CD4-positive, alpha-beta T cell (primary cell): ENCODE measurements at regions not wholly inside any gene's neighbourhood (a gene's known extent, or its start where the extent isn't known, plus 50 kb on each side); places are given as distances from the start of the nearest gene placed in this dataset.
A peak's percentile ranks its signal among the peaks of the same experiment; 100 is the strongest.

Source experiments
- ATAC-seq: fragments of 200-7000 bp; cut with Tn5 transposase; one replicate; pipeline ENCODE4 v1.10.0; 2022; ENCODE audit warnings: mild to moderate bottlenecking; ENCODE audit not compliant: poor library complexity
- CTCF ChIA-PET: fragments of 350-600 bp; sonication (Branson Sonifier 250); formaldehyde crosslinking; loops from one replicate; lab custom pipeline; 2021; ENCODE audit warnings: antibody characterized with exemption, inconsistent platforms; lab: Charles Lee
- POLR2A ChIA-PET: fragments of 350-600 bp; sonication (Branson Sonifier 250); formaldehyde crosslinking; loops from one replicate; lab custom pipeline; 2021; ENCODE audit warnings: antibody characterized with exemption, inconsistent platforms; lab: Charles Lee
- DNase-seq, 14 experiments: peaks; one replicate each; pipeline ENCODE4 v3.0.0-alpha.2; 2013 to 2020; ENCODE audit warnings: mixed read lengths in 2 of 14
- H3K27ac ChIP-seq, 2 donors: one replicate each; pipeline versions ENCODE4 v1.5.1 to v1.7.0; 2013; ENCODE audit warnings: low read length in 2 of 2, low read depth in 1 of 2, mild to moderate bottlenecking in 1 of 2
- H3K27me3 ChIP-seq, 2 experiments: 1 replicate in 1 of 2; 2 replicates in 1 of 2; pipeline versions ENCODE4 v1.6.1 to v1.7.0; 2013; ENCODE audit warnings: low read length in 2 of 2, control low read depth in 1 of 2, mild to moderate bottlenecking in 1 of 2, moderate library complexity in 1 of 2; ENCODE audit not compliant: insufficient read depth in 2 of 2, control insufficient read depth in 1 of 2
- H3K36me3 ChIP-seq: one replicate; pipeline ENCODE4 v1.6.1; 2013; ENCODE audit warnings: low read length, control low read depth; ENCODE audit not compliant: insufficient read depth
- H3K4me1 ChIP-seq: one replicate; pipeline ENCODE4 v1.6.1; 2013; ENCODE audit warnings: low read length, control low read depth; ENCODE audit not compliant: insufficient read depth
- H3K4me3 ChIP-seq: one replicate; pipeline ENCODE4 v1.5.1; 2013; ENCODE audit warnings: mild to moderate bottlenecking, low read length, moderate library complexity
- H3K9me3 ChIP-seq, 2 experiments: 1 replicate in 1 of 2; 2 replicates in 1 of 2; pipeline versions ENCODE4 v1.6.1 to v1.7.0; 2013; ENCODE audit warnings: low read length in 2 of 2, mild to moderate bottlenecking in 2 of 2, control low read depth in 1 of 2, moderate library complexity in 1 of 2; ENCODE audit not compliant: control insufficient read depth in 1 of 2, insufficient read depth in 1 of 2
- H3K27ac Mint-ChIP-seq: one replicate; pipeline ENCODE4 v1.8.0; 2020; ENCODE audit warnings: mixed read lengths
- H3K27me3 Mint-ChIP-seq: one replicate; pipeline ENCODE4 v1.8.0; 2021; ENCODE audit warnings: mixed read lengths
- H3K36me3 Mint-ChIP-seq: one replicate; pipeline ENCODE4 v1.8.0; 2021; ENCODE audit warnings: low read depth, mixed read lengths
- H3K4me1 Mint-ChIP-seq: one replicate; pipeline ENCODE4 v1.8.0; 2021; ENCODE audit warnings: low read depth, mixed read lengths
- H3K4me3 Mint-ChIP-seq: one replicate; pipeline ENCODE4 v1.8.0; 2020; ENCODE audit warnings: mild to moderate bottlenecking, mixed read lengths
- H3K9me3 Mint-ChIP-seq: one replicate; pipeline ENCODE4 v1.8.0; 2020; ENCODE audit warnings: mixed read lengths
- intact Hi-C, 2 experiments: fragments of 100-400 bp; cut with DNase I in 1 of 2; cut with micrococcal nuclease in 1 of 2; formaldehyde crosslinking; loops; one replicate each; pipeline versions ENCODE4 v1.15.1 to v1.9.0; 2023 to 2025; cut with DNase I, micrococcal nuclease
- TF ChIP-seq, protein P1 (sequence below): fragments of 200-600 bp; IDR thresholded peaks from one replicate; pipeline ENCODE4 v1.8.0; 2022; ENCODE audit warnings: antibody characterized with exemption, mild to moderate bottlenecking

DNA sequence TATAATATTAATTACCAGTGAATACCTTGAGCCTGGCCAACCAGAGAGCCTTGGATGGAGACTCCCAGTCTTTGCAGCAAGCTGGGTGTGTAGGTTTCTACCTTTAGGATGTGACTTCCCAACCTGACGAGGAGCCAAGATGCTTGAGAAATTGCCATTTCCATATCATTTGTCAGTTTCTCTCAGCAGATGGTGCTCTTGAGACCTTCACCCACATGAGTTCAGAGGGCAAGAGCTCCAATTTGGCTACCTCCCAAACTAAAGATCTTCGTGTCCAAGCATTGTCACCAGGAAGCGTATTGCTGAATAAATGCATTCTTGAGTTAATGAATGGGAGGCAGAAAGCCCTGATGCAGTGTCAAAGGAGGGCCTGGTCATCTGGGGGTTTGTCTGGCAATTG, 106.4 kb upstream of the TBX5 start:
- Mint-ChIP-seq H3K4me3 (no peak overlapping the region), H3K9me3 (no peaks in the 10 kb centered on the region), H3K27ac (no peak overlapping the region), H3K4me1 (no peaks in the 10 kb centered on the region), H3K27me3 (peaks cover 11% of the 10 kb centered on the region), H3K36me3 (no peaks in the 10 kb centered on the region)
- Histone ChIP-seq H3K27me3 (no peaks in the 10 kb centered on the region), H3K9me3 (no peaks in the 10 kb centered on the region), H3K36me3 (no peaks in the 10 kb centered on the region), H3K4me1 (no peaks in the 10 kb centered on the region), H3K4me3 (no peak overlapping the region), H3K27ac (no peak overlapping the region)
- ChIA-PET POLR2A (no interaction called here), CTCF (interaction anchor here (0.7 kb wide), 1 partner anchor 120 kb away, joined by 5 read pairs; no protein-coding TSS in a partner anchor)
- TF ChIP-seq, protein P1, sequence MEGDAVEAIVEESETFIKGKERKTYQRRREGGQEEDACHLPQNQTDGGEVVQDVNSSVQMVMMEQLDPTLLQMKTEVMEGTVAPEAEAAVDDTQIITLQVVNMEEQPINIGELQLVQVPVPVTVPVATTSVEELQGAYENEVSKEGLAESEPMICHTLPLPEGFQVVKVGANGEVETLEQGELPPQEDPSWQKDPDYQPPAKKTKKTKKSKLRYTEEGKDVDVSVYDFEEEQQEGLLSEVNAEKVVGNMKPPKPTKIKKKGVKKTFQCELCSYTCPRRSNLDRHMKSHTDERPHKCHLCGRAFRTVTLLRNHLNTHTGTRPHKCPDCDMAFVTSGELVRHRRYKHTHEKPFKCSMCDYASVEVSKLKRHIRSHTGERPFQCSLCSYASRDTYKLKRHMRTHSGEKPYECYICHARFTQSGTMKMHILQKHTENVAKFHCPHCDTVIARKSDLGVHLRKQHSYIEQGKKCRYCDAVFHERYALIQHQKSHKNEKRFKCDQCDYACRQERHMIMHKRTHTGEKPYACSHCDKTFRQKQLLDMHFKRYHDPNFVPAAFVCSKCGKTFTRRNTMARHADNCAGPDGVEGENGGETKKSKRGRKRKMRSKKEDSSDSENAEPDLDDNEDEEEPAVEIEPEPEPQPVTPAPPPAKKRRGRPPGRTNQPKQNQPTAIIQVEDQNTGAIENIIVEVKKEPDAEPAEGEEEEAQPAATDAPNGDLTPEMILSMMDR, result no peak
- no peak for DNase-seq
- no peak for ATAC-seq
- intact Hi-C loops, result no loop called here

DNA sequence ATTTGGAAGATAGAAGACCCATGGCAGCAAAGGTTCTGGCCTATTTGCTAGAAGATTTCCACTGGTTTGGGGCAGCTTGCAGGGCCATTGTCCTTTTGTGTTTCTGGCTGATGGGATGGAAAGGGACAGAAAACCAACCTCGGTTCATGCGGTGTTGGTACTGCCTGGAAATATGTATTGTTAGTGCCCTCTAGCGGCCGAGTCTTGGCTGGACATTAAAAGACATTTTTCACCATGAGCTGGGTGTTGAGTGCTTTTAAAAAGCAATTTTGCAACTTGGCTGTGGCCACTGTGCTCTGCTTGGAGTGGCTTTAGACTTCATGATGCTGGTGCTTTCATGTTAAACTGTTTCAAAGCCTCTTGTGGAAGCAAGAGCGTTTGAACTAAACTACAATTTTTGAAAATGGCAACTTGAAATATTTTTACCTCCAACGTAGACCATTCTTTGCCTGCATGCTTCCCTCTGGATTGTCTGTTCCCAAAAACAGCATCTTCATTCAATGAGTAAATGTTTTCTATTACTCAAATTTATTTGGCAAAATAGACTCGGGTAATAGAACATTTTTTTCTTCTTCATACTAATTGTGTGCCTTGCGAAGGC, 102.7 kb upstream of the TBX5 start:
- Histone ChIP-seq H3K9me3 (no peaks in the 10 kb centered on the region), H3K4me1 (no peaks in the 10 kb centered on the region), H3K27me3 (peaks cover 0 to under 1% of the 10 kb centered on the region in 2 experiments), H3K27ac (no peak overlapping the region), H3K36me3 (no peaks in the 10 kb centered on the region), H3K4me3 (no peak overlapping the region)
- ATAC-seq (peak; percentile 58), DNase-seq (peak; percentile 11 to 71 (median 41))
- no peaks in the 10 kb centered on the region for H3K36me3 Mint-ChIP-seq
- ChIA-PET CTCF (interaction anchor here (1.0 to 2.1 kb wide), 2 partner anchors 8 to 542 kb away, joined by 3 to 11 read pairs; partner anchors contain the start of gene RBM19), POLR2A (no interaction called here)
- H3K27ac Mint-ChIP-seq, result no peak overlapping the region
- no peak overlapping the region for H3K4me3 Mint-ChIP-seq
- no peaks in the 10 kb centered on the region for H3K4me1 Mint-ChIP-seq
- peaks cover 25% of the 10 kb centered on the region for H3K27me3 Mint-ChIP-seq
- TF ChIP-seq, protein P1, result peak; percentile 78
- H3K9me3 Mint-ChIP-seq, result no peaks in the 10 kb centered on the region
- intact Hi-C loops, result loop anchor here (1.0 to 5.0 kb wide), 4 partner anchors 526 to 1046 kb away; no protein-coding TSS in a partner anchor

DNA sequence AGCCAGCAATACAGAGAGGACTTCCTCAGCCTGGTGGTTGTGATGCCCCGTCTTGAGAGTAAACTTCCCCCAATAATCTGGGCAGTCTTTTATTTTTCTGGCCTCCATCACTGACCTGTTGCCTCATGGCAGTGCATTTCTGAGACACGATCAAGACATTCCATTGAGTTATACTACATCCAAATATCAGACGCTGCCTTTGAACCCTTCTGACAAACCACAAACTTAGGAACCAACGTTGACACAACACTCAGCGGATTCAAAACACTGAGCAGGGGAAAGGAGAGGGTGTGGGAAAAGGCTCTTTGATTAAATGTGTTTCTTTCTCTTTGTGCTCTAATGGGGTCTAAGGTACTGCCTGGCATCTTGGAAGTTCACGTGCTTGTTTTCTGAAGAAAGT, 100.7 kb upstream of the TBX5 start:
- ChIA-PET POLR2A (no interaction called here), CTCF (no interaction called here)
- Histone ChIP-seq H3K4me1 (no peaks in the 10 kb centered on the region), H3K27me3 (peaks cover 3 to 9% of the 10 kb centered on the region in 2 experiments), H3K9me3 (no peaks in the 10 kb centered on the region), H3K27ac (no peak overlapping the region), H3K4me3 (no peak overlapping the region), H3K36me3 (no peaks in the 10 kb centered on the region)
- no peak overlapping the region for H3K4me3 Mint-ChIP-seq
- no peaks in the 10 kb centered on the region for H3K36me3 Mint-ChIP-seq
- H3K27me3 Mint-ChIP-seq, result peaks cover 42% of the 10 kb centered on the region
- ATAC-seq, result no peak
- H3K4me1 Mint-ChIP-seq, result no peaks in the 10 kb centered on the region
- no peak overlapping the region for H3K27ac Mint-ChIP-seq
- DNase-seq, result no peak
- TF ChIP-seq, protein P1, result no peak
- intact Hi-C loops, result loop anchor here (5.0 kb wide), 2 partner anchors 524 to 1044 kb away; no protein-coding TSS in a partner anchor
- H3K9me3 Mint-ChIP-seq, result no peaks in the 10 kb centered on the region
